Heart left ventricle (tissue), 13 donors: ENCODE measurements at regions not wholly inside any gene's neighbourhood (a gene's known extent, or its start where the extent isn't known, plus 50 kb on each side); places are given as distances from the start of the nearest gene placed in this dataset.

ENCODE experiments used
- POLR2A ChIP-seq, 2 donors: fragments of 450-650 bp; IDR thresholded peaks; one replicate each; pipeline ENCODE4 v1.6.1; 2017; ENCODE audit warnings: antibody characterized with exemption in 2 of 2, mild to moderate bottlenecking in 2 of 2, moderate library complexity in 2 of 2
- TF ChIP-seq, protein P1 (sequence below), 12 donors: fragments of 200-600 bp; sonication (generic) in 4 of 12; IDR thresholded peaks; one replicate each; pipeline versions ENCODE4 v1.5.0 to v1.8.0; 2018 to 2022; ENCODE audit warnings: antibody characterized with exemption in 12 of 12, mild to moderate bottlenecking in 5 of 12
- donor health status: ischemic (EF 13 %, LVEDD 7.1; RV severe dilation, severe dysfunction).
- donor health status: DM: no; HTN: yes; CAD: no.
- donor health status: DM: no; HTN: no; CAD: no.
- donor health status: ischemic (EF 25% LVEDD 6.9; RV normal size, moderate dysfunction).
- donor health status: ischemic (EF 25% LVEDD 5.7; RV mildly dilated, moderate dysfunction).
- donor health status: ischemic (EF 35%, LVEDD 5.7; RV mildly dilated, moderate dysfunction).
- donor health status: nonischemic (EF 11% LVEDD 7.7; RV severe dilation, severe dysfunction).
- donor health status: DM: yes; HTN: yes; CAD: no.
- donor health status: PGD.
- donor health status: ischemic (EF 29% LVEDD 5.4; RV normal size, mild dysfunction).
- donor health status: nonischemic (EF 23%, LVEDD 6.1; RV moderate dilation, normal function).

DNA sequence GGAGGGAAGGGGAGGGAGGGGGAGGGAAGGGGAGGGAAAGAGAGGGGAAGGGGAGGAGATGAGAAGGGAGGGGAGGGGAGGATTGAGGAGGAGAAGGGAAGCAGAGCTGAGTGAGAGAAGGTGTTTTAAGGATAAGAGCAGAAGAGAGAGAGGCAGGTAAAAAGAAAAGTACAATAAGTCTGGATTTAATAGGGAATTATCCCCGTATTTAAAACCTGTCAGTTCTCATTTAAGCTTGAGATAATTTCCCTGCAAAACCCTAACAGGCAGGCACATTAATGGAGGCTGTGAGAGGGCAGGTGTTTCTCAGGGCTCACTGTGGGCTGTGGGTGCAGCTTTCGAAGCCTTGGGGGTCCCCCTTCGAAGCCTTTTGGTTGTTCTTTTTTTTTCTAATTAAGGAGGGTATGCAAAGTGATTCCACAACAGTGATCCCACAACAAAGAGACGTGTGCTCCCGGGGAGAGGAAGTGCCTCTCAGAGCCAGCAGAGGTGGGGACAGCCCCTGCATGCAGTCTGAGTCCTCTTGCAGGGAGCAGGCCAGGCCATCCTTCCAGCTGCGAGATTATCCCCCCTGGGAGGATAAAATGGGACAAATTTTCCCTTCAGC lies 317.9 kb upstream of the IRX1 start:
- TF ChIP-seq, protein P1, sequence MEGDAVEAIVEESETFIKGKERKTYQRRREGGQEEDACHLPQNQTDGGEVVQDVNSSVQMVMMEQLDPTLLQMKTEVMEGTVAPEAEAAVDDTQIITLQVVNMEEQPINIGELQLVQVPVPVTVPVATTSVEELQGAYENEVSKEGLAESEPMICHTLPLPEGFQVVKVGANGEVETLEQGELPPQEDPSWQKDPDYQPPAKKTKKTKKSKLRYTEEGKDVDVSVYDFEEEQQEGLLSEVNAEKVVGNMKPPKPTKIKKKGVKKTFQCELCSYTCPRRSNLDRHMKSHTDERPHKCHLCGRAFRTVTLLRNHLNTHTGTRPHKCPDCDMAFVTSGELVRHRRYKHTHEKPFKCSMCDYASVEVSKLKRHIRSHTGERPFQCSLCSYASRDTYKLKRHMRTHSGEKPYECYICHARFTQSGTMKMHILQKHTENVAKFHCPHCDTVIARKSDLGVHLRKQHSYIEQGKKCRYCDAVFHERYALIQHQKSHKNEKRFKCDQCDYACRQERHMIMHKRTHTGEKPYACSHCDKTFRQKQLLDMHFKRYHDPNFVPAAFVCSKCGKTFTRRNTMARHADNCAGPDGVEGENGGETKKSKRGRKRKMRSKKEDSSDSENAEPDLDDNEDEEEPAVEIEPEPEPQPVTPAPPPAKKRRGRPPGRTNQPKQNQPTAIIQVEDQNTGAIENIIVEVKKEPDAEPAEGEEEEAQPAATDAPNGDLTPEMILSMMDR (IDR thresholded peaks at IDR 0.05): no peak
- no peak for TF ChIP-seq POLR2A (IDR thresholded peaks at IDR 0.05)
